ENCODE measurements at regions not wholly inside any gene's neighbourhood (a gene's known extent, or its start where the extent isn't known, plus 50 kb on each side); places are given as distances from the start of the nearest gene placed in this dataset.
A peak's percentile ranks its signal among the peaks of the same experiment; 100 is the strongest.

DNA sequence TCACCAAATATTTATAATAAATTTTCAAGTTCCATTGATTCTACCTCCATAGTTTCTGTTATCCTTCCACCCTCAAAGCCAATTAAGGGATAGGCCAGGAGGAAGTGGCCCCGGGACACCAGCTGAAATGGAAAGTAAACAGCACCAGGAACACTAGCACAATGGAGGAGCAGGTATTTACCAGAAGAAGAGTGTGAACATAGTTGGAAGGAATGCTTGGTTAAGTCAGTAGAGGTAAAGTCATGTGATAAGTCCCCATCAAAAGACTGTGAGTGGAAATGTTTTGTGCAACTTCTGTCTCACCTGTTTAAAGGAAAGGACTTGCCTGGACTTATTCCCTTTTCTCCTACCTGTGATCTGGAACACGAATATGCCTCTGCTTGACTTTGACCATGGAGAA is 146.7 kb upstream of the RAI14 start:
- DNase-seq, result no peak

DNA sequence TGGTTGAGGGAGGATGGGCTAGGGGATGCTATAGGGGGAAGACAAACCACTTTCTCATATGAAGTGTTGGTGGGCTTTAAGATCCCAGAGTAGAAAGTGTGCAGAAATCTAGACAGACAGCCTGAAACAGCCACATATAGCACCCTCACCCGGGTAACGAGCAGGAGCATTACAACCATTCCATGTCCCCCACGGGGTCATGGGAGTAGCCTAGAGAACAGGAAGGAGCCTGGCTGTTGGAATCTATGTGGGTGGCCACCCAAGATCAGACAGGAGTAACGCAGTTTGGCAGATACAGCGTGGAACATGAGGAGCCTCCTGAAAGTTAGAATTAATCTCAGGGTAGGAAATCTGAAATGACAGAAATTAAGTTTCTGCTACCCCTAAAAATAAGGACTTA is 146.1 kb upstream of the RAI14 start:
- DNase-seq, result no peak

DNA sequence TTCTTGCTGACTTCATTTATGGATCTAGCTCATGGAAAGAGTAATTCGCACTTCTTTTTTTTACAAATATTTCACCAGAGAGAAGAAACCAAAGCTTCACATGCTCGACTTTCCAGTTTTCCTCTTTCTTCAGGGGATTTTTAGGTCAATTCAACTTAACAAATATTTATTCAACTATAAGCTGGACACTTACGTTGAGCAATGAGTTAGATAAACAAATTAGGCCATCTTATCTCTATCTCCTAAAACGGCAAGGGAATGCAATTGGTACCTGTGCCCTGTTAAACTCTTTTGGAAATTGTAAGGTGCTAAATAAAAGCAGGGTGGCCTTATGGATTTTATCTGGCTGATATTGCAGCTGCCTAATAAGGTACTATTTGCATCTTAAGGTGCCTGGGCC is 145.1 kb upstream of the RAI14 start:
- no peak for DNase-seq

DNA sequence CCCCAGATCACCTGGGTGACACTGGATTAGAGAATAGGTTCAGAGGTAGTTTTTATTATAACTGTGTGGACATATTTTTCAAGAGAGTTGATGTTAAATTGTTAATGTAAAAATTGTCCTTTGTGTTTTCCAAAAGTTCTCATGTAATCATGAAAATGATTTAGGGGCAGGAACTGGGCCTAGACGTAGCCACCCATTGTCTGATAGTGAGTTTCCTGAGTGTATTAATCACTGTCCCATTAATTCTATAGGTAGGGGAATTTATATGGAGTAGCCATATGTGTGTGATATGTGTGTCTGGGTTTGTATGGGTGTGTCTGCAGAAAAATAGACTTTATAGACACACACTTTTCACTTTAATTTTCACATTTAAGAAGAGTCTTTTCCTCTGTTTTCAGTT is 144.6 kb upstream of the RAI14 start:
- no peak for DNase-seq

DNA sequence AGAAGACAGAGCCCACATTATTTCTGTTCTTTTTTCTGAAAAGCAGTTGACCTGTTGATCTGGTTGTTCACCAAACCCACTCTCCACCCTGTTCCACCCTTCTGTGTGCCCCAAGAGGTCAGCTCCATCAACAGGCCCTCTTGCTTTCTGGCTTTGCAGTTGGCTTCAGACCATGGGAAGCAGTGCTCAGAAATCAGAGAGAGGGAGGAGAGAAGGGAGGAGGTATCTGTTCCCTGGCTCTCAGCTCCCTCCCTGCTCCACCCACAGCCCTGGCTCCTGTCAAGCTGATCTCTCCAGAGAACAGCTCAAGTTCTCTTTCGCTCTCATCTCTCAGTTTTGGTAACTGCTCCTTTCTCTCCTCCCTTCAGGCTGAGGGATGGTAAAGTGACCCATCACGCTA is 144.2 kb upstream of the RAI14 start:
- DNase-seq, result peak; percentile 61

DNA sequence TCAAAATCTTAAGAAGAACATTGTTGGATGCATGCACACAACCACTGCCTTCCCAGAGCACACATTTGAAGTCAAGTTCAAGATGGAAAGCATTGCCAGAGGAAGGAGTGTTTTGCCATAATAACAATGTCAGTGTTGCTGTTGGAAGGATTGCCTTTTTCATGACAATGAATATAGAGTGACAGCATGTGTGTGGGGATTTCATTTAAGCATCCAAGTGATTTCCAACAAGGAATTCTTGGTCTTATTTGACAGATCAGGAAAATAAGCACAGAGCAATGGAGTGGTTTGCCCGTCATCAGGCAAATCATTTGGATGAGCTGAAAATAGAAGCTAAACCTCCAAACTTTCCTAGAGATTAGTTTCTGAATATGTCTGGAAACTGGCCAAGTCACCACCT is 140.0 kb upstream of the RAI14 start:
- no peak for DNase-seq

DNA sequence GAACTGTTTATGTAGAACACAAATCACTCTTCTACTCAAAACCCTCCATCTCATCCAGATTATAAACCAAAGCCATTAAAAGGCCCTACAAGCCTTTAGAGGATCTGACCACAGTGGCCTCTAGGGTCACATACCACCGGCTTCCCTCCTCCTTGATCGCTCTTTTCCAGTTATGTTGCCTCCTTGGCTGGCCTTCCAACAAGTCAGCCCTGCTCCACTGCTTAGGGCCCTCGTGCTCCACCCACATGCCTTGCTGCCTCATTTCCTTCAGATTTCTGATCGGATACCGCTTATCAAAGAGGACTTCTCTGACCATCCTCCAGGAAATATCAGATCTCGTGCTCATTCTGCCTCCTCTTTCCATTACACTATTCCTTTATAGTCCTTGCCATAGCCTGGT is 139.4 kb upstream of the RAI14 start:
- DNase-seq, result no peak

DNA sequence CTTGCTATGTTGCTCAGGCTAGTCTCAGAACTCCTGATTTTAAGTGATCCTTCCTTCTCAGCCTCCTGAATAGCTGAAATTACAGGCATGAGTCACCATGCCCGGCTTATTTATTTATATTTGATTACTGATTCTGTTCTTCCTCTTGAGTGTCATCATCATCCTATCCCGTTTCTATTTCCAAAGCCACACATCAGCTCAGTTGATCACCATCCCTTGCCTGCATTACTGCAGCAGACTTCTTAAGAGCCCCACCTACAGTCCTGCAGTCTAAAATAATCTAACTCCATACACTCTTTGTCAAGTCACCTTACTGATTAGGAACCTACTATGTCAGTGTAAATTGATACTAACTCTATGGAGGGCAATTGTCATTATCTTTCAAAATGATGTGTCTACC is 138.9 kb upstream of the RAI14 start:
- no peak for DNase-seq

DNA sequence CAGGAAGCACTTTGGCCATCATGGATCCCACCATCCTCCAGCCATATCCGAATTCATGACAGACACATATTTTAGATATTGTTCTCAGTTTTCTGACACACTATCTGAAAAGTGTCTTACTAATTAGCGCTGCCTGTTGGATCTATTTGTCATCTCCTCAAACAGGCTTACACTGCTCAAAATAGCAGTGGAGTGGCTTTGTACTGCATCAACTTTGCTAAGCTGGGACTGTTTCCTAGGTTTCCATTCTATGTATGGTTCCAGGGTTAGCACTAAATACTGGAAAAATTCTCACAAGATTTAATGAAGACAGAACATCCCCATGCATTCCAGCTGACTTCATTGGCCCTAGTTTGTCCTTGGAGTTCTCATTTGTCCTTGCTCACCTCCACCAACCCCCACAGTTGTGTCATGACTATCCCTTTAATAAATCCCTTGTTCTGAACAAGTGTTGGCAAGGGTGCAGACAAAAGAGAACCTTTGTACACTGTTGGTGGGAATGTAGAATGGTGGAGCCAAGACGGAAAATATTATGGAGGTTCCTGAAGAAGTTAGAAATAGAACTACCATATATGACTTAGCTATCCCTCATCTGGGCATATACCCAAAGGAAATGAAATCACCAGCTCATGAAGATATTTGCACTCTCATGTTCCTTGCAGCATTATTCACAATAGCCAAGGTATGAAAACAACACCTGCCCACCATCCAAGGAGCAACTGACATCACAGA is 136.5 kb upstream of the RAI14 start:
- DNase-seq, result no peak

DNA sequence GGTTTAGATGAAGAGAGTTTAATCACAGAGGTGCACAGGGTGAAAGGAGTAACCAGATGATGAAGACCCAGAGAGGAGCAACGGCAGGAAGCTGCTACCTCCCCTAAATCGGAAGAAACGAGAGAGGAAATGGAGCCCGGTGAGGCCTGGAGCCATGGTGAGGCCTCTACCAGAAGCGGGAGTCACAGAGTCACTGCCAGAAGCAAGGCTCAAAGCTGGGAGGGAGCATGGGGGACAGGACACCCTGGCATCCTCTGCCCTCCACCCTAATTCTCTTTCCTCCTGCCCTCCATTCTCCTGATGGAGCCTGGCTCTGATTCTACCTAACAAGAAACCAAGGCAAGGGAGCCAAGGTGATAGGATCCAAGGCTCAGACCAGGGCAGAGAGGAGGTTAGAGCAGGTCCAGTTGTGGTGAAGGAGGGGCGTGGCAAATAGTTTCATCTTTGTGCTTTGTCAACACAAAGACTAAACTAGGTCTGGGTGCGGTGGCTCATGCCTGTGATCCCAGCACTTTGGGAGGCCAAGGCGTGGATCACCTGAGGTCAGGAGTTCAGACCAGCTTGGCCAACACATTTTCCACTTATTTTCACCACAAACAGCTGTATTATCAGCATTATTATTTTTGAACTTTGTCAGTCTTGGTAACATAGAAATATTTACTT is 134.4 kb upstream of the RAI14 start:
- no peak for DNase-seq

DNA sequence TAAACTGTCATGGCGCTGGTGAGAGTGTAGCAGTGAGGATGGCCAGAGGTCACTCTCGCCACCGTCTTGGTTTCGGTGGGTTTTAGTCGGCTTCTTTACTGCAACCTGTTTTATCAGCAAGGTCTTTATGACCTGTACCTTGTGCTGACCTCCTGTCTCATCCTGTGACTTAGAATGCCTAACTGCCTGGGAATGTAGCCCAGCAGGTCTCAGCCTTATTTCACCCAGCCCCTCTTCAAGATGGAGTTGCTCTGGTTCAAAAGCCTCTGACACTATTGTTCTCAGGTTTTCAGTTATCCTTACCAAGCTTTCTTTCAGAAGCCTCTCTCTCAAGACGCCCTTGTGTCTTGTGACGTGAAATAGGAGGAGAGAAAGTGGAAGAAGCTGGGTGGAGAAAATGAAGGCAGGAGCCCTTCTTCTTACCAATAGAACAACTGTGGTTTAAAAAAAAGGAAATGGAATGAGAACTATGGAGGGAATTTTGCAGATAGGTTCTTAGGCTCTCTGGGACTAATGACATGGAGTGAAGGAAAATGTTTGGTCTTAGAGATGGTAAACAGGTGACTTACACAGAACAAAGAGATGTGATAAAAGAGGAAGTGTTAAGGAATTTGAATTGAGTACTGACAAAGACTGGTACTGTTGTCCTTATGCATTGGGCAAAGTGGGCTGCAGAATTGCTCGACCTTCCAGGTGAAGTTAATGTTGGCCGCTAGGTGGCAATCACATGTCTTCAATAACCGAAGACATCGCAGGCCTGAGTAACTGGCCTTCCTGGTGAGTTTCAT is 133.3 kb upstream of the RAI14 start:
- DNase-seq, result peak; percentile 90

DNA sequence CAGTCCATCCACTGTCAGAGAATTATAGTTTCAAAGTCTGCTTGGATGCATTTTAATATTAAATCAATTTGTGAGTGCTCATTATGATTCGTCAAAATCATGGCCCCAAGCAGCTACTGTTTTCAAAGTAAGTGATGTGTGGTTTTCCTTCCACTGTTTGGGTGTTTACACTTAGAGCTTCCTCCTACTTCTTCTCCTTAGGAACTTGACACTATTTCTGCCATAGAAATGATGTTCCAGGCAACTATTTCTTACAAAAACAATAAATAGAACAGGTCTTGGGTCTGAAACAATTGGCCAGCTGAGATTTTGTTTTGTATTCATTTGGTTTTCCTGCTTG is 132.8 kb upstream of the RAI14 start:
- DNase-seq, result peak; percentile 25

DNA sequence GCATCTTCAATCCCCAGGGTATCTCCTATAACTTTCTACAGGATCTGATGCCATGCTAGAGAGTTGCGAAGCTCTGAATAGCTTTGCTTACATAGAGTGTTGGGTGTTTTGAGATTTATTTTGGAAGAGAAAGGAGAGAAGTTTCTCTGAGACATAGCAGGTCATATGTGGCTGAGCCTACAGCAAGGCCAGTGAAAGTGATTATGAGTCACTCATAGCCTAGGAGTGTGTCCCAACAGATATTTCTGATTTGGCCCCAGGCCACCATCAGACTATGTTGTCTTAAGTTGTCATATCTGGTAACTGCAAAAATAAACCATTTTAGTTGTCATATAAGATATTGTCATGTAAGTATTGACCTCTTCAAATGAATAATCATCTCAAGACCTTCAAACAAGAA is 132.0 kb upstream of the RAI14 start:
- DNase-seq, result no peak

DNA sequence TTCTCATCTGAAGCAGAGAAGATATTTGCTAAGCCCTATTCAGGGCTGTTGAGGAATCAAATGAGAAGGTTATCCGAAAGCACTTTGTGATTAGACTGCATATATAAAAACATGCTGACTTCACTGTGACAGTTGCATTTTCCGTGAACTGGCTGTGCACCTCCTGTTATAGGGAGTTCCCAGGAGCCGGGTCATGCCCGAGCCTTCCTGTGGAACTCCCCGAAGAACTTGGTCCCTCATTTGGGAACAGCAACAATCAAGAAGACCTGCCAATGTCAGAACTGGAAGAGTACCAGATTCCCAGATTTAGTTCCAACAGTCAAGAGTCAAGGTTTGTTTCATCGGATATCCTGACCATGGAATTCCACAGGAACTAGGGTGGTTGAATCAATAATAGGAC is 130.4 kb upstream of the RAI14 start:
- no peak for DNase-seq

DNA sequence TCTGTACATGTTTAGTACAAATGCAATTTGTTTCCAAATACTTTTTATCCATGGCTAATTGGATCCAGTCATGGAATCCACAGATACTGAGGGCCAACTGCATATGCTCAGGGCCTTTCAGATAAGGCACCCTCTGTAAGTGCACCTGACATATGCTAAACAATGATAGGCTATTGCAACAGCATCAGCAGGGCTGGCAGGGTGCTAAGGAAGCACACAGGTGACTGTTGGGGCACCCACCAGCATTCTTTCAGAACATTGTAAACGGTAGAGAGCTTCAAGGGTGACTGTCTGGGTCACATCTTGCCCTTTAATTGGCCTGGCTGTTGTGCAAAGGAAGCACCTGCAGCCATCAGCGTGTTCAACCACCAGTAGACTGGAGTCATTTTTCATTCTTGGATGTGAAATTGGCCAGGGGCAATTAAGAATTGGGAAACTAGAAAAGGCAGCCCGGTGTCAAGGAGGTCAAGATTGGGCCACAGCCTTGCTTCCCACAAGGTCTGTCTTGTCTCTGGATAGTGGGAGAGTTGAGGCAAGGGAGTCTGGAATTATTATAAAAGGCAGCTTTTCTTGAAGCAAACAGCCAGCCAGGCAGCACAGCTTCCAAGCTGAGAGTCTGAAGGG is 129.3 kb upstream of the RAI14 start:
- DNase-seq, result no peak

DNA sequence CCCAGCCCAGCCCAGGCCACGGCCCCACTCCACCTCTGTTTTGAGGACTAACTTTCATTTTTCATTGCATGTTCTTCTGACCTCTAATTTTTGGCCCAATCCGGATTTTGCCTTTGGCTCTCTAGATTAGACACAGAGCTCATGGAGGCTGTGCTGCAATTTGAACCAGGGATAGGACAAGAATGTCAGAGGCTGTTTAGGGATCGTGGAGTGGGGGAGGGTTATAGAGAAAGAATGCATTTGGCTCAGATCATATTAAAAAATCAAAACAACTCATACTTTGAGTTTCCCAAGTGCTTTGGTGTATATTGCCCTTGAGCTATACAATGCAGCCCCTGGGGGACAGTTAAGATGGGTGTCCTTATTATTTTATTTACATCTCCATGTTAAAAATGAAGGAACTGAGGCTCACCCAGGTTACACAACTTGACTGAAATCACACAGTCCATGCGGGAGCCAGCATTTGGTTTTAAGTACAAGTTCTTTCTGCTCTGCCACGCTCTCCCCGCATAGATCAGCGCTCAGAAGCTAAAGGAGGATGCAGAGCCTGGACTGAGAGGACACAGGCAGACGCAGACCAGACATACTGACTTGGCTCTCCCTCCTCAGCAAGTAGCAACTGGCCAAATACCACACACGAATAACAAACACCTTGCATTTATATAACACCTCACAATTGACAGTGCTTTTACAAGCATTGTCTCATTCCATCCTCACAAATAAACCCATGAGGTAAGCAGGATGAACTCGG is 126.4 kb upstream of the RAI14 start:
- peak; percentile 38 for DNase-seq

DNA sequence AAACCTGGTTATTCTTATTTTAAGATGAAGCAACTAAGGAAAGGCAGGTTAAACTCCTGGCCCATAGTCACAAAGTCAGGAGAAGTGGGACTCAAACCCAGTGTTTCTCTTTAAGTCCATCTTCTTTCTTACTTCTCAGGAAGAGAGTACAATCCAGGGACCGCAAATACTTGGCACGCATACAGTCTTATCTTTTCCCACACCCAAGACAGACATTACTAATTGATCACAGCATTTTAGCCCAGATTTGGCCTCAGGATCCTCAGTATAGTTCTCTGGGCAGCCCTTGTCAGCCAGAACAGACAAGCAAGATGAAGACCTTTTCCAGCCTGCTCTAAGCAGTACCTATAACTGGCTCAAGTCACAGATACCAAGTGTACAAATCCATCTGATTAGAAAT is 125.5 kb upstream of the RAI14 start:
- no peak for DNase-seq

DNA sequence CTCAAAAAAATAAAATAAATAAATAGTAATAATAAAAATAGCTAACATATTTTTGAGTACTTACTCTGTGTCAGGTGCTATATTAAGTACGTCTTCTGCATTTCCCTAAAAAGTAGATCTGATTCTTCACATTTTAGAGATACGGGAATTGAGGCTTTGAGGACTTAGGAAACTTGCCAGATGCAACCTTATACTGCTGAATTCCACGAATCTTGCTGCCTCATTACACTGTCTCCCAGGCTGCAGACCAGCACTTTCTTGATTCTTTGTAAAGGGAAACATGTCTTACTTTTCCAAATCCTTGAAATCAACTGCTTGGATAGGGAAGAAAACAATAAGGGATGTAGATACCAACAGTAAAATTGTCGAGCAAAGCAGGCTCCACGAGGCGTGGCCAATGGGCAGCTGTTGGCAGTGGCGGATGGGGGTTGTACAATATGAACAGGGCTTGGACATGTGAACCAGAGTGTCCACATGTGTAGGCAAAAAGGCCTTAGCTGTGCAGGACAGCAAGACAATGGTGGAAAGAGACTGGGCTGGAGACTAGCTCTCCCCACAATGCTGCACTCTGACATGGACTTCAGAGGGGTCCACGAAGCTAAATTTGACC is 124.3 kb upstream of the RAI14 start:
- peak; percentile 64 for DNase-seq

DNA sequence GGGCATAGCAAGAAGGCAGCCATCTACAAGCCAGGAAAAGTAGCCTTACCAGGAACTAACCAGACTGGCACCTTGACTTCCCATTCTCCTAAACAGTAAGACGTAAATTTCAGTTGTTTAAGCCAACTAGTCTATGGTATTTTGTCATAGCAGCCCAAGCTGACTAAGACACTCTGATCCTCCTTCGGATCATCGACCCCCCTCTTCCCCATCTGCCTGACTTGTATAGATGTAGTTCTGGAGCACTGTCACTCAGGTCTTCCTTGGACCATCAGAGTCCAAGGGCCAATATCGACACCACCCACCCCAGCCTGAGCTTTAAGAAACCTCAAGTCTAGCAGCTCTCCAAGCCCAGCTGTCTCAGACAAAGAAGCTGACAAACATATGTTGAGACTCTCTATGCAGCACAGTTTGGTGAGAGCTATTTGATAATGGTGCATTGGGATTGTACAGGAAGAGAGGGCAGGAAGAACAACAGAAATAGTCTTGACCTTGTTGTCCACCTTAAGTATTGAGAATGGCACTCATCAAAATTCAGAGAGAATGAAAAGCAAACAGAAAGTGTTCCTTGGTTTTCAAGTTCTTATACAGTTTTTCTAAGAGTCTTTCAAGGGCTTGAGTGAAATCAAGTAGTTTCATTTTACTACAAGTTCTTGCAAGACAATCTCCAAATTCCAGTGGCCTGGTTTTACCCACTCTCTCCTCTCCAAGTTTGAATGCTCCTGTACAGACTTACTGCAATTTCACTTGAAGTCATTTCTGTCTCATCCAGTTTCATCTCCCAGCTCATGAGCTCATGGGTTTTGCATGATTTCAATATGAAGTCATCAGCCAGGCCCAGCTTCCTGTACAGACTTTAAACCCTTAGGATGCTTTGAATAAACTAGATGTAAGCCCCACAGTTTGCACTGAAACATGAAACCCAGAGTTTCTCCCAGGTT is 122.3 kb upstream of the RAI14 start:
- DNase-seq, result peak; percentile 70

DNA sequence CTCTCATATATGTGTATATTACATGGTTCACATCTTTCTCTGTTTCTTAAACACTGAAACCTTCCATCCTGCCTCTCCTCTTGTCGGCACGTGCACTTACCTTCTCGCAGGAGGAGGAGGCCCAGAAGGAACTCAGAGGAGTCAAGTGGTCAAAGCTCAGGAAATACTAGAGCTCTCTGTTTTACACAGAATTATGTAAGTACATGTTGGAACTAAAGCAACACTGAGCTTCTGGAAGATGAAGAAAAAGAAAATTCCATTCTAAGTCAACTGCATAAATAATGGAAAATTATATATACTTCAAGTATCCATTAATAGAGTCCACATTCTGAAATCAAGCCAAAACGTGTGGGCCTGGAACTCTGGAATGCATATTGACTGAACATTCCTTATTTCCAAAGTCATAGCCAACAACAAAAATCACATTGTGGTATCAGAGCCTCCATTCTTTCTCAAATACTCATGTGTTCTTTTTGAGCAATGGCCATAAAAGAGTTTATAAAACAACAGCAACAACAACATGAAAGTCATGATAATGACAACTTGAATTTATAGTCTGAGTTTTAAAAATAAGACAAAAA is 121.5 kb upstream of the RAI14 start:
- DNase-seq, result peak; percentile 55

Measured in tongue (tissue), 1 donor.